NCI-H1048 (cell line): ENCODE measurements at regions not wholly inside any gene's neighbourhood (a gene's known extent, or its start where the extent isn't known, plus 50 kb on each side); places are given as distances from the start of the nearest gene placed in this dataset.

Experiments used
- DNase-seq: peaks from one replicate; lab custom pipeline; 2025; lab: John Stamatoyannopoulos, UW

DNA sequence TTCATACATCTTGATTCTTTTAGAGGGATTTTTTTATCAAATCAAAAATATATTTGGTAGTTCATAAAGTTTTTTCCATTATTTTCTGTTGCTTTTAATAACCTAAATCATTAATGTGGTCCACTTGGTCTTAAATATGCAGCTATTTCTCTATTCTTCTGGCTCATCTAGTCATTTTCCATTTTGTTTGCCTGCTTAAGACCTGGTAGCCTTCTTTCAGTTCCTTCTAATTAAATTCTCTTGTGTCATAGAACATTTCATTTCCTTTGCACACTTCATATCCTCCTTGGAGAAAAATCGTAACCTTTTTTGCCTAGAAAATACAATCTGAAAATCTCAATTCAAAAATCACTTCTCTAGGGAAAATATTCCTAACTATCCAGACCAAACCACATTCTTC is 387.0 kb downstream of the LRFN5 start:
- DNase-seq = no peak

DNA sequence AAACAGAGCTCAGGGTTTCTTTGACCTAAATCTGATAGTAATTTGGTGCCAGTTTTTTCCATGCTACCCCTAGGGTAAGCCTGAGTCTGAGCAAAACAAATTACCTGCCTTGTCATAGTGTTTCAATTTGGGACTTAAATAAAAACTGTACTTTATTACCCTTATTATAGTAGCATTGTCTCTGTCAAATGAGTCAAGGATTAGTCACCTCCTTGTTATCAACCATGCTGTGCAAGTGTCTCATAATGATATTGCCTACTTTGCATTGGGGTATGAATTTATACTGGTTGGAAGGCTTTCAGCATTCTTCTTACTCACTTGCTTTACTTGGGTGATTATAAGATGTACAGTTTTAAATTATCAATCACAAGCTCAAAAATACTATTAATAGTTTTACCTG is 380.0 kb downstream of the LRFN5 start:
- no peak for DNase-seq

GRCh38 chr14:41986083-41986645 is 379.5 kb downstream of the LRFN5 start:
- no peak for DNase-seq

- DNase-seq = no peak
Observed at GRCh38 chr14:41973178-41973577, 366.5 kb downstream of the LRFN5 start.

DNA sequence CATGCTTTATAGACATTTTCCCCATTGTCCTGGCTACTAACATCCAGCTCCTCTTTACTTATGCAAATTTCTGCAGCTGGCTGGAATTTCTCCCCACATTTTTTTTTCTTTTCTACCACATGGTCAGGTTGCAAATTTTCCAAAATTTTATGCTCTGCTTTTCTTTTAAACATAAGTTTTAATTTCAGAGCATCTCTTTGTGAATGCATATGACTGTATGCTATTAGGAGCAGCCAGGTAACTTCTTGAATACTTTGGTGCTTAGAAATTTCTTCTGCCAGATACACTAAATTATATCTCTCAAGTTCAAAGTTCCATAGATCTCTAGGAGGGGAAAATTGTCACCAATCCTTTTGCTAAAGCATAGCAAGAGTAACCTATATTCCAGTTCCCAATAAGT is 365.9 kb downstream of the LRFN5 start:
- DNase-seq = no peak

- no peak for DNase-seq
Observed at GRCh38 chr14:41960281-41960680, 353.6 kb downstream of the LRFN5 start.

DNA sequence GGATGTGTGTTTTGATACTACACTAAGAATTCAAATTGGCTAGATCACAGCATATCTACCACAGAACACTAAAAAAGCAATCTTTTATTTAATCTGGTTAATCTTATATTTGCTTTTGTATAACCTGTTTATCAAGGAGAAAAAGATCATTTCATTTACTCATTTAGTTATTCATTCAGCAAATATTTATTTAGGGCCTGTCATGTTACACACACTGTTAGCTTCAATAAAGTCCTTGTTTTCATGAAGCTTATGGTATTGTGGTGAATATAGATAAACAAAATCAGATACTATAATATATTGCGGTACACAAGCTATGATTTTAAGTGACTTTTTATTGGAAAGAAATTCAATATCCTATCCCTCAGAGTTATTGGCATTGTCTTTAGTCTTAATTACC is 350.8 kb downstream of the LRFN5 start:
- no peak for DNase-seq
